Left lobe of liver (tissue), 2 donors: ENCODE measurements at regions not wholly inside any gene's neighbourhood (a gene's known extent, or its start where the extent isn't known, plus 50 kb on each side); places are given as distances from the start of the nearest gene placed in this dataset.
"Not testable (repeated sequence)": the region's sequence is repeated elsewhere in the genome, so short reads cannot be mapped to it uniquely, and the experiment has no call there.

Experiments used
- ATAC-seq: fragments of 200-7000 bp; cut with Tn5 transposase; one replicate; pipeline ENCODE4 v1.9.1; 2020; ENCODE audit warnings: mild to moderate bottlenecking, moderate library complexity
- DNase-seq: peaks from one replicate; pipeline ENCODE4 v3.0.0-alpha.2; 2020; ENCODE audit warnings: low spot score
- donor health status: DM: no; HTN: no; CAD: no; lungs with moderate emphysema.
- donor health status: DM: no; HTN: yes; CAD: no.

- no peak for ATAC-seq
- DNase-seq, result no peak
Measured at GRCh38 chr6:94559829-94560537, 1017.4 kb upstream of the MANEA start.

- not testable (repeated sequence) for ATAC-seq, DNase-seq
Measured at GRCh38 chr6:94557207-94557606, 1020.1 kb upstream of the MANEA start.

GRCh38 chr6:94548201-94548600, 1029.1 kb upstream of the MANEA start:
- DNase-seq (no peak), ATAC-seq (no peak)

GRCh38 chr6:94535798-94536197, 1041.5 kb upstream of the MANEA start:
- ATAC-seq, result no peak
- no peak for DNase-seq

- DNase-seq, result no peak
- ATAC-seq, result no peak
Measured at GRCh38 chr6:94511502-94512088, 1065.7 kb upstream of the MANEA start.

GRCh38 chr6:94510877-94511276, 1066.5 kb upstream of the MANEA start:
- no peak for DNase-seq
- ATAC-seq, result no peak

GRCh38 chr6:94501516-94501915, 1075.8 kb upstream of the MANEA start:
- DNase-seq, result no peak

GRCh38 chr6:94498099-94498498, 1078.7 kb upstream of the EPHA7 start:
- DNase-seq, result no peak
- ATAC-seq, result no peak

More at GRCh38 chr6:94501516-94501915, 1075.8 kb upstream of the MANEA start:
- ATAC-seq, result no peak

- ATAC-seq (no peak), DNase-seq (no peak)
Measured at GRCh38 chr6:94494500-94494899, 1075.1 kb upstream of the EPHA7 start.

- no peak for DNase-seq
- ATAC-seq, result no peak
Measured at GRCh38 chr6:94487371-94487770, 1068.0 kb upstream of the EPHA7 start.

- DNase-seq, result no peak
Measured at GRCh38 chr6:94478133-94479005, 1059.0 kb upstream of the EPHA7 start.

GRCh38 chr6:94468830-94469229, 1049.5 kb upstream of the EPHA7 start:
- no peak for ATAC-seq

More at GRCh38 chr6:94478133-94479005, 1059.0 kb upstream of the EPHA7 start:
- ATAC-seq, result no peak

GRCh38 chr6:94464018-94464510, 1044.7 kb upstream of the EPHA7 start:
- DNase-seq (no peak), ATAC-seq (no peak)

More at GRCh38 chr6:94468830-94469229, 1049.5 kb upstream of the EPHA7 start:
- no peak for DNase-seq

GRCh38 chr6:94463306-94463705, 1043.9 kb upstream of the EPHA7 start:
- DNase-seq (no peak), ATAC-seq (no peak)

GRCh38 chr6:94462231-94462630, 1042.9 kb upstream of the EPHA7 start:
- DNase-seq (no peak), ATAC-seq (no peak)

GRCh38 chr6:94456266-94456665, 1036.9 kb upstream of the EPHA7 start:
- no peak for DNase-seq
- ATAC-seq, result no peak

- ATAC-seq, result no peak
- no peak for DNase-seq
Measured at GRCh38 chr6:94454231-94454630, 1034.9 kb upstream of the EPHA7 start.

GRCh38 chr6:94446120-94446519, 1026.8 kb upstream of the EPHA7 start:
- no peak for DNase-seq
- no peak for ATAC-seq

GRCh38 chr6:94443701-94444100, 1024.3 kb upstream of the EPHA7 start:
- DNase-seq (no peak), ATAC-seq (no peak)

- ATAC-seq (no peak), DNase-seq (no peak)
Measured at GRCh38 chr6:94424692-94425091, 1005.3 kb upstream of the EPHA7 start.

GRCh38 chr6:94417363-94417762, 998.0 kb upstream of the EPHA7 start:
- DNase-seq (no peak), ATAC-seq (no peak)

GRCh38 chr6:94414041-94414440, 994.7 kb upstream of the EPHA7 start:
- ATAC-seq, result no peak

More at GRCh38 chr6:94414041-94414440, 994.7 kb upstream of the EPHA7 start:
- DNase-seq, result no peak
